ENCODE measurements at regions not wholly inside any gene's neighbourhood (a gene's known extent, or its start where the extent isn't known, plus 50 kb on each side); places are given as distances from the start of the nearest gene placed in this dataset.

DNA sequence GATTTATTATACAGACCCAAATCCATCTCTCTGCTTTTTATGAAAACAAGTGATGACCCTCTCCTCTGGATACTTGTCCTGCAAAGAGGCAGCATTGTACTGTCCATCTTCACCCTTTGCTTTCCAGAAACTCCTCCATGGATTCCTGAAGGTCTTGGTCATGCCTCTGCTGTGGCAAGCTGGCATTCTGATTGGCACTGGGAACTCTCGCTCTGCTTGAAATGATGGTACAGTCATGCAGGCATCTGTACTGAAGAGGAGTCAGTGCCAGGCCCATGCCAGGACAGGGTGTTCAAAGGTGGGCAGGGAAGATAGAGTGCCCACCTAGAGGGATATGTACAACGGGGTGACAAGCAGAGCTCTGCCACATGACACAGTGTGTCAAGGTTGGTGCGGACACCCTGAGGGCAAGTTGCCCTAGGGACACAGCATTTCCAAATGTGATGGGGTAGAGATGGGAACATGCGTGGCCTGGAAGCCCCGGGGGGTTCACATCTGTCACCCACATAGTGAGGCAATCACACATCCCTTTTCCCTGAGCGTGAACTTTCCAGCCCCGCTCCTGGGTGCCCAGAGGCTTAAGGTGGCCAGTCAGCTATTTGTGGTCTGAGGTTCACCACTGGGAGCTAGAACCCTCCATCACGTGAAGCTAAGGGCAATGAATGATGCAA lies 235.7 kb upstream of the TCERG1L start:
- Histone ChIP-seq H3K27ac (ENCODE audit: poor library complexity, severe bottlenecking) (no peak overlapping the region), H3K27me3 (ENCODE audit: insufficient read depth, poor library complexity, severe bottlenecking) (no peaks in the 10 kb centered on the region), H3K4me1 (ENCODE audit: insufficient read depth, poor library complexity, severe bottlenecking) (no peaks in the 10 kb centered on the region), H3K9me3 (ENCODE audit: severe bottlenecking) (no peaks in the 10 kb centered on the region), H3K4me3 (ENCODE audit: severe bottlenecking) (no peak overlapping the region), H3K36me3 (ENCODE audit: low read depth) (no peaks in the 10 kb centered on the region)
- TF ChIP-seq, protein P1, sequence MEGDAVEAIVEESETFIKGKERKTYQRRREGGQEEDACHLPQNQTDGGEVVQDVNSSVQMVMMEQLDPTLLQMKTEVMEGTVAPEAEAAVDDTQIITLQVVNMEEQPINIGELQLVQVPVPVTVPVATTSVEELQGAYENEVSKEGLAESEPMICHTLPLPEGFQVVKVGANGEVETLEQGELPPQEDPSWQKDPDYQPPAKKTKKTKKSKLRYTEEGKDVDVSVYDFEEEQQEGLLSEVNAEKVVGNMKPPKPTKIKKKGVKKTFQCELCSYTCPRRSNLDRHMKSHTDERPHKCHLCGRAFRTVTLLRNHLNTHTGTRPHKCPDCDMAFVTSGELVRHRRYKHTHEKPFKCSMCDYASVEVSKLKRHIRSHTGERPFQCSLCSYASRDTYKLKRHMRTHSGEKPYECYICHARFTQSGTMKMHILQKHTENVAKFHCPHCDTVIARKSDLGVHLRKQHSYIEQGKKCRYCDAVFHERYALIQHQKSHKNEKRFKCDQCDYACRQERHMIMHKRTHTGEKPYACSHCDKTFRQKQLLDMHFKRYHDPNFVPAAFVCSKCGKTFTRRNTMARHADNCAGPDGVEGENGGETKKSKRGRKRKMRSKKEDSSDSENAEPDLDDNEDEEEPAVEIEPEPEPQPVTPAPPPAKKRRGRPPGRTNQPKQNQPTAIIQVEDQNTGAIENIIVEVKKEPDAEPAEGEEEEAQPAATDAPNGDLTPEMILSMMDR (IDR thresholded peaks at IDR 0.05; ENCODE audit: poor library complexity, severe bottlenecking) = no peak
- ATAC-seq (ENCODE audit: low read depth) (peak; percentile 51; the same call in 1 of the 3 replicates), DNase-seq (ENCODE audit: low spot score) (no peak)

- Histone ChIP-seq H3K36me3 (ENCODE audit: low read depth) (no peaks in the 10 kb centered on the region), H3K9me3 (ENCODE audit: severe bottlenecking) (no peaks in the 10 kb centered on the region), H3K4me1 (ENCODE audit: insufficient read depth, poor library complexity, severe bottlenecking) (no peaks in the 10 kb centered on the region), H3K4me3 (ENCODE audit: severe bottlenecking) (no peak overlapping the region), H3K27me3 (ENCODE audit: insufficient read depth, poor library complexity, severe bottlenecking) (no peaks in the 10 kb centered on the region), H3K27ac (ENCODE audit: poor library complexity, severe bottlenecking) (no peak overlapping the region)
- TF ChIP-seq, protein P1 (IDR thresholded peaks at IDR 0.05; ENCODE audit: poor library complexity, severe bottlenecking) = no peak
- DNase-seq (ENCODE audit: low spot score) (no peak), ATAC-seq (ENCODE audit: low read depth) (no peak)
These were observed 236.7 kb upstream of the TCERG1L start for GRCh38 chr10:131548176-131548575.

GRCh38 chr10:131549116-131549515 lies 237.6 kb upstream of the TCERG1L start:
- ATAC-seq (ENCODE audit: low read depth) (no peak), DNase-seq (ENCODE audit: low spot score) (no peak)

DNA sequence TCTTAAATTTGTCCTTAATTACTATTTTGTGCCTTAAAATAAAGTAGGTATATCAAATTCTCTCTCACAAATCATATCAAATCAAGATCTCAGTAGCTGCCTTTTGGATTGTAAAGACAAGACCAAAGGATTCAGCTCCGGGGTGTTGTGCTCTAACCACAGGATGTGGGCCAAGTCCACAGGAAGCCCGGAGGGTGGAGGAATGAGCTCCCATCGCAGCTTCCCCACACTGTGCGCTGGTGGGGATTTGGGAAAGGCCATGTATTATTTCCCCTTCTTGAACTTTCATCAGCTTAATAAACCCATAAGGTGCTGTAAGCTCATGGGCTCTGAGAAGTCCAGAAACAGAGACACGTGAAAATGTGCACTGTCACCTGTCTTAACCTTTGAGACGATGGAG lies 241.6 kb upstream of the TCERG1L start:
- H3K4me1 ChIP-seq (ENCODE audit: insufficient read depth, poor library complexity, severe bottlenecking) = no peaks in the 10 kb centered on the region
- no peaks in the 10 kb centered on the region for H3K36me3 ChIP-seq (ENCODE audit: low read depth)
- DNase-seq (ENCODE audit: low spot score) (no peak), ATAC-seq (ENCODE audit: low read depth) (no peak)
- H3K4me3 ChIP-seq (ENCODE audit: severe bottlenecking) = no peak overlapping the region
- TF ChIP-seq, protein P1 (IDR thresholded peaks at IDR 0.05; ENCODE audit: poor library complexity, severe bottlenecking) = no peak
- no peak overlapping the region for H3K27ac ChIP-seq (ENCODE audit: poor library complexity, severe bottlenecking)
- H3K9me3 ChIP-seq (ENCODE audit: severe bottlenecking) = no peaks in the 10 kb centered on the region
- no peaks in the 10 kb centered on the region for H3K27me3 ChIP-seq (ENCODE audit: insufficient read depth, poor library complexity, severe bottlenecking)

More at GRCh38 chr10:131549116-131549515, 237.6 kb upstream of the TCERG1L start:
- no peak overlapping the region for H3K27ac ChIP-seq (ENCODE audit: poor library complexity, severe bottlenecking)
- H3K36me3 ChIP-seq (ENCODE audit: low read depth) = no peaks in the 10 kb centered on the region
- no peaks in the 10 kb centered on the region for H3K27me3 ChIP-seq (ENCODE audit: insufficient read depth, poor library complexity, severe bottlenecking)
- H3K9me3 ChIP-seq (ENCODE audit: severe bottlenecking) = no peaks in the 10 kb centered on the region
- TF ChIP-seq, protein P1 (IDR thresholded peaks at IDR 0.05; ENCODE audit: poor library complexity, severe bottlenecking) = no peak
- no peak overlapping the region for H3K4me3 ChIP-seq (ENCODE audit: severe bottlenecking)
- H3K4me1 ChIP-seq (ENCODE audit: insufficient read depth, poor library complexity, severe bottlenecking) = no peaks in the 10 kb centered on the region

GRCh38 chr10:131553581-131553980 lies 242.1 kb upstream of the TCERG1L start:
- no peaks in the 10 kb centered on the region for H3K36me3 ChIP-seq (ENCODE audit: low read depth)
- no peaks in the 10 kb centered on the region for H3K27me3 ChIP-seq (ENCODE audit: insufficient read depth, poor library complexity, severe bottlenecking)
- H3K9me3 ChIP-seq (ENCODE audit: severe bottlenecking) = no peaks in the 10 kb centered on the region
- TF ChIP-seq, protein P1 (IDR thresholded peaks at IDR 0.05; ENCODE audit: poor library complexity, severe bottlenecking) = no peak
- no peaks in the 10 kb centered on the region for H3K4me1 ChIP-seq (ENCODE audit: insufficient read depth, poor library complexity, severe bottlenecking)
- no peak overlapping the region for H3K4me3 ChIP-seq (ENCODE audit: severe bottlenecking)
- DNase-seq (ENCODE audit: low spot score) (no peak), ATAC-seq (ENCODE audit: low read depth) (no peak)
- no peak overlapping the region for H3K27ac ChIP-seq (ENCODE audit: poor library complexity, severe bottlenecking)
